AG08396 (cell line): ENCODE measurements at regions not wholly inside any gene's neighbourhood (a gene's known extent, or its start where the extent isn't known, plus 50 kb on each side); places are given as distances from the start of the nearest gene placed in this dataset.

Source experiments
- DNase-seq: peaks from one replicate; pipeline ENCODE4 v3.0.0; 2012; ENCODE audit warnings: low spot score, mixed read lengths

GRCh38 chr3:132189601-132190000, 127.6 kb upstream of the ACP3 start:
- DNase-seq: no peak

GRCh38 chr3:132196113-132196512, 121.1 kb upstream of the ACP3 start:
- peak; percentile 25 for DNase-seq

GRCh38 chr3:132198516-132198915, 118.7 kb upstream of the ACP3 start:
- no peak for DNase-seq

GRCh38 chr3:132199451-132199850, 117.8 kb upstream of the ACP3 start:
- DNase-seq: no peak

GRCh38 chr3:132202586-132202985, 114.6 kb upstream of the ACP3 start:
- DNase-seq: no peak

GRCh38 chr3:132203889-132204596, 113.2 kb upstream of the ACP3 start:
- no peak for DNase-seq

- DNase-seq: peak; percentile 9
Measured at GRCh38 chr3:132205609-132206008, 111.6 kb upstream of the ACP3 start.

- DNase-seq: no peak
Measured at GRCh38 chr3:132209855-132210254, 107.4 kb upstream of the ACP3 start.

- no peak for DNase-seq
Measured at GRCh38 chr3:132210476-132211346, 106.5 kb upstream of the ACP3 start.

GRCh38 chr3:132211896-132212295, 105.3 kb upstream of the ACP3 start:
- no peak for DNase-seq

- no peak for DNase-seq
Measured at GRCh38 chr3:132218817-132219755, 98.1 kb upstream of the ACP3 start.

- no peak for DNase-seq
Measured at GRCh38 chr3:132220986-132221385, 96.2 kb upstream of the ACP3 start.

GRCh38 chr3:132222868-132223538, 94.2 kb upstream of the ACP3 start:
- no peak for DNase-seq

GRCh38 chr3:132225664-132226063, 91.5 kb upstream of the ACP3 start:
- DNase-seq: no peak

GRCh38 chr3:132228923-132229322, 88.3 kb upstream of the ACP3 start:
- DNase-seq: no peak

GRCh38 chr3:132229641-132230040, 87.6 kb upstream of the ACP3 start:
- no peak for DNase-seq

GRCh38 chr3:132230156-132231000, 86.8 kb upstream of the ACP3 start:
- no peak for DNase-seq

- peak; percentile 39 for DNase-seq
Measured at GRCh38 chr3:132231633-132232032, 85.6 kb upstream of the ACP3 start.

- DNase-seq: no peak
Measured at GRCh38 chr3:132232231-132232792, 84.9 kb upstream of the ACP3 start.
